Glutamatergic neuron (in vitro differentiated cells): ENCODE measurements at regions not wholly inside any gene's neighbourhood (a gene's known extent, or its start where the extent isn't known, plus 50 kb on each side); places are given as distances from the start of the nearest gene placed in this dataset.

Experiments used
- DNase-seq: peaks from one replicate; pipeline ENCODE4 v3.0.0; 2022
- H3K27ac Mint-ChIP-seq: one replicate; pipeline ENCODE4 v1.8.0; 2020; ENCODE audit warnings: mild to moderate bottlenecking, mixed read lengths, inconsistent platforms; ENCODE audit not compliant: unreplicated experiment
- H3K27me3 Mint-ChIP-seq: one replicate; pipeline ENCODE4 v1.8.0; 2020; ENCODE audit warnings: mild to moderate bottlenecking, moderate library complexity, mixed read lengths, inconsistent platforms; ENCODE audit not compliant: unreplicated experiment
- H3K36me3 Mint-ChIP-seq: one replicate; pipeline ENCODE4 v1.8.0; 2020; ENCODE audit warnings: mild to moderate bottlenecking, mixed read lengths, inconsistent platforms; ENCODE audit not compliant: unreplicated experiment
- H3K4me1 Mint-ChIP-seq: one replicate; pipeline ENCODE4 v1.8.0; 2020; ENCODE audit warnings: mild to moderate bottlenecking, low read depth, mixed read lengths, inconsistent platforms; ENCODE audit not compliant: unreplicated experiment
- H3K4me3 Mint-ChIP-seq: one replicate; pipeline ENCODE4 v1.8.0; 2020; ENCODE audit warnings: mild to moderate bottlenecking, mixed read lengths, inconsistent platforms; ENCODE audit not compliant: unreplicated experiment
- H3K9me3 Mint-ChIP-seq: one replicate; pipeline ENCODE4 v1.8.0; 2020; ENCODE audit warnings: mild to moderate bottlenecking, moderate library complexity, mixed read lengths, inconsistent platforms; ENCODE audit not compliant: unreplicated experiment
- CTCF ChIP-seq: fragments of 200-600 bp; sonication (generic); IDR thresholded peaks from one replicate; pipeline ENCODE4 v1.5.0; 2021; ENCODE audit not compliant: partially characterized antibody, unreplicated experiment

GRCh38 chr12:66055837-66056319, 74.7 kb downstream of the LLPH start:
- H3K4me1 Mint-ChIP-seq, result peaks cover 16% of the 10 kb centered on the region
- DNase-seq, result no peak
- no peak overlapping the region for H3K27ac Mint-ChIP-seq
- peaks cover 3% of the 10 kb centered on the region for H3K9me3 Mint-ChIP-seq
- no peak overlapping the region for H3K4me3 Mint-ChIP-seq
- TF ChIP-seq CTCF, result no peak
- H3K27me3 Mint-ChIP-seq, result peaks cover 4% of the 10 kb centered on the region
- H3K36me3 Mint-ChIP-seq, result no peaks in the 10 kb centered on the region

- Mint-ChIP-seq H3K36me3 (no peaks in the 10 kb centered on the region), H3K27ac (no peak overlapping the region), H3K4me1 (peaks cover 2% of the 10 kb centered on the region), H3K9me3 (no peaks in the 10 kb centered on the region), H3K4me3 (no peak overlapping the region), H3K27me3 (no peaks in the 10 kb centered on the region)
- no peak for DNase-seq
- TF ChIP-seq CTCF, result no peak
Observed at GRCh38 chr12:66052988-66053615, 77.4 kb downstream of the LLPH start.

GRCh38 chr12:66051361-66051760, 79.2 kb downstream of the LLPH start:
- DNase-seq, result no peak
- no peak for TF ChIP-seq CTCF
- Mint-ChIP-seq H3K27ac (no peak overlapping the region), H3K27me3 (no peaks in the 10 kb centered on the region), H3K36me3 (no peaks in the 10 kb centered on the region), H3K9me3 (no peaks in the 10 kb centered on the region), H3K4me1 (peaks cover 2% of the 10 kb centered on the region), H3K4me3 (no peak overlapping the region)

GRCh38 chr12:66050610-66051009, 79.9 kb downstream of the LLPH start:
- Mint-ChIP-seq H3K36me3 (no peaks in the 10 kb centered on the region), H3K27me3 (no peaks in the 10 kb centered on the region), H3K9me3 (no peaks in the 10 kb centered on the region), H3K4me3 (no peak overlapping the region), H3K27ac (no peak overlapping the region), H3K4me1 (no peaks in the 10 kb centered on the region)
- no peak for DNase-seq
- TF ChIP-seq CTCF, result no peak

GRCh38 chr12:66050283-66050576, 80.3 kb downstream of the LLPH start:
- Mint-ChIP-seq H3K4me3 (no peak overlapping the region), H3K9me3 (no peaks in the 10 kb centered on the region), H3K4me1 (no peaks in the 10 kb centered on the region), H3K36me3 (no peaks in the 10 kb centered on the region), H3K27me3 (no peaks in the 10 kb centered on the region), H3K27ac (no peak overlapping the region)
- DNase-seq, result no peak
- no peak for TF ChIP-seq CTCF
